H1 (cell line): ENCODE measurements at regions not wholly inside any gene's neighbourhood (a gene's known extent, or its start where the extent isn't known, plus 50 kb on each side); places are given as distances from the start of the nearest gene placed in this dataset.

Experiments
- CTCF ChIA-PET: fragments of 300-600 bp; sonication (Branson Sonifier 250); formaldehyde crosslinking; loops from one replicate; lab custom pipeline; 2021; ENCODE audit not compliant: partially characterized antibody; lab: Charles Lee
- POLR2A ChIA-PET: fragments of 300-600 bp; sonication (Branson Sonifier 250); formaldehyde crosslinking; loops from one replicate; lab custom pipeline; 2021; ENCODE audit warnings: inconsistent platforms; ENCODE audit not compliant: partially characterized antibody; lab: Charles Lee
- DNase-seq, 2 experiments: peaks; one replicate each; pipeline versions ENCODE4 v3.0.0 to v3.0.0-alpha.2; 2010 to 2022; ENCODE audit warnings: low spot score in 2 of 2, low read depth in 1 of 2, mixed read lengths in 1 of 2
- FAIRE-seq: peaks from 2 replicates; lab custom pipeline; 2011; peaks lifted over from hg19 to GRCh38; lab: Jason Lieb, UNC
- H2AFZ ChIP-seq: 2 replicates; pipeline ENCODE4 v1.8.1; 2012; ENCODE audit warnings: low read length, inconsistent platforms
- H2AK5ac ChIP-seq: 2 replicates; pipeline ENCODE4 v1.6.1; 2013; ENCODE audit warnings: low read depth, low read length
- H2BK120ac ChIP-seq: replicated peaks from 2 replicates; pipeline ENCODE3; 2013; ENCODE audit warnings: low read depth, low read length, inconsistent platforms
- H2BK12ac ChIP-seq: 2 replicates; pipeline ENCODE4 v1.6.1; 2013; ENCODE audit warnings: low read depth, low read length
- H2BK15ac ChIP-seq: 2 replicates; pipeline ENCODE4 v1.6.1; 2013; ENCODE audit warnings: low read length
- H2BK20ac ChIP-seq: 2 replicates; pipeline ENCODE4 v1.6.1; 2013; ENCODE audit warnings: low read length
- H2BK5ac ChIP-seq: 2 replicates; pipeline ENCODE4 v1.6.1; 2013; ENCODE audit warnings: low read depth, low read length
- H3K14ac ChIP-seq: 2 replicates; pipeline ENCODE4 v1.6.1; 2013; ENCODE audit warnings: inconsistent platforms; ENCODE audit not compliant: insufficient read length
- H3K18ac ChIP-seq: 2 replicates; pipeline ENCODE4 v1.6.1; 2013; ENCODE audit warnings: low read length; ENCODE audit errors: extremely low read depth
- H3K23ac ChIP-seq: 2 replicates; pipeline ENCODE4 v1.6.1; 2013; ENCODE audit warnings: inconsistent platforms; ENCODE audit not compliant: insufficient read length
- H3K23me2 ChIP-seq: 2 replicates; pipeline ENCODE4 v1.6.1; 2013; ENCODE audit warnings: low read depth, low read length
- H3K27ac ChIP-seq: 2 replicates; pipeline ENCODE4 v1.6.1; 2011; ENCODE audit warnings: low read depth, low read length, inconsistent platforms
- H3K27me3 ChIP-seq, 4 experiments: replicated peaks in 1 of 4; 1 replicate in 1 of 4; 2 replicates in 3 of 4; pipeline versions ENCODE4 v1.6.1 to v1.8.1; 2011 to 2013; ENCODE audit warnings: low read length in 3 of 4, mild to moderate bottlenecking in 3 of 4, inconsistent platforms in 2 of 4, mixed read lengths in 2 of 4, moderate library complexity in 1 of 4; ENCODE audit not compliant: control insufficient read depth in 3 of 4, insufficient read depth in 3 of 4; ENCODE audit errors: extremely low read depth in 1 of 4
- H3K36me3 ChIP-seq, 4 experiments: 2 replicates each; pipeline versions ENCODE4 v1.6.1 to v1.8.1; 2011 to 2013; ENCODE audit warnings: mild to moderate bottlenecking in 4 of 4, low read length in 3 of 4, moderate library complexity in 2 of 4, control low read depth in 1 of 4, inconsistent platforms in 1 of 4; ENCODE audit not compliant: insufficient read depth in 4 of 4, control insufficient read depth in 2 of 4
- H3K4ac ChIP-seq: replicated peaks from 2 replicates; pipeline ENCODE3; 2013; ENCODE audit warnings: low read length, low read depth, mixed read lengths, inconsistent platforms; ENCODE audit not compliant: insufficient read length
- H3K4me1 ChIP-seq, 4 experiments: replicated peaks in 1 of 4; 1 replicate in 1 of 4; 2 replicates in 3 of 4; pipeline versions ENCODE4 v1.6.1 to v1.8.1; 2011 to 2013; ENCODE audit warnings: low read length in 3 of 4, inconsistent platforms in 2 of 4, mixed read lengths in 1 of 4; ENCODE audit not compliant: insufficient read depth in 4 of 4, control insufficient read depth in 3 of 4
- H3K4me2 ChIP-seq, 2 experiments: 2 replicates each; pipeline versions ENCODE4 v1.6.1 to v1.8.1; 2011 to 2013; ENCODE audit warnings: low read depth in 2 of 2, low read length in 2 of 2, control low read depth in 1 of 2, inconsistent platforms in 1 of 2, mild to moderate bottlenecking in 1 of 2; ENCODE audit not compliant: insufficient read depth in 1 of 2
- H3K4me3 ChIP-seq, 4 experiments: fragments of 200-600, 300-600 bp in 1 of 4; sonication (generic), shearing (Covaris generic), sonication (Bioruptor Twin) in 1 of 4; 2 replicates each; pipeline versions ENCODE4 v1.5.1 to v1.8.1; 2011 to 2016; ENCODE audit warnings: low read length in 4 of 4, low read depth in 3 of 4, control low read depth in 2 of 4, inconsistent platforms in 2 of 4, mild to moderate bottlenecking in 2 of 4, mixed read lengths in 1 of 4, moderate library complexity in 1 of 4; ENCODE audit not compliant: insufficient read depth in 2 of 4; ENCODE audit errors: extremely low read depth in 1 of 4
- H3K56ac ChIP-seq: replicated peaks from 2 replicates; pipeline ENCODE3; 2013; ENCODE audit warnings: low read depth, mild to moderate bottlenecking, mixed read lengths, low read length, inconsistent platforms; ENCODE audit not compliant: insufficient read length
- H3K79me1 ChIP-seq: 2 replicates; pipeline ENCODE4 v1.6.1; 2013; ENCODE audit warnings: low read depth, low read length, control low read depth
- H3K79me2 ChIP-seq, 2 experiments: 2 replicates each; pipeline versions ENCODE4 v1.6.1 to v1.8.1; 2012 to 2013; ENCODE audit warnings: low read length in 2 of 2, mild to moderate bottlenecking in 2 of 2, inconsistent platforms in 1 of 2; ENCODE audit not compliant: insufficient read depth in 2 of 2, control insufficient read depth in 1 of 2
- H3K9ac ChIP-seq, 4 experiments: replicated peaks in 1 of 4; 1 replicate in 1 of 4; 2 replicates in 3 of 4; pipeline versions ENCODE4 v1.6.1 to v1.8.1; 2011 to 2013; ENCODE audit warnings: low read depth in 3 of 4, low read length in 3 of 4, control low read depth in 2 of 4, mild to moderate bottlenecking in 2 of 4, moderate library complexity in 2 of 4, inconsistent platforms in 1 of 4; ENCODE audit errors: extremely low read depth in 1 of 4
- H3K9me3 ChIP-seq, 2 experiments: 2 replicates each; pipeline versions ENCODE4 v1.6.1 to v1.8.1; 2012 to 2013; ENCODE audit warnings: mild to moderate bottlenecking in 2 of 2, moderate library complexity in 2 of 2, control low read depth in 1 of 2, inconsistent platforms in 1 of 2, low read depth in 1 of 2, low read length in 1 of 2, mixed read lengths in 1 of 2; ENCODE audit not compliant: insufficient read depth in 2 of 2
- H4K20me1 ChIP-seq, 2 experiments: replicated peaks in 1 of 2; 2 replicates each; pipeline versions ENCODE3 to v1.8.1; 2011 to 2013; ENCODE audit warnings: inconsistent platforms in 2 of 2, low read length in 2 of 2, mild to moderate bottlenecking in 1 of 2; ENCODE audit not compliant: insufficient read depth in 2 of 2, control insufficient read depth in 1 of 2
- H4K5ac ChIP-seq: 2 replicates; pipeline ENCODE4 v1.6.1; 2013; ENCODE audit warnings: low read length, low read depth, mixed read lengths, inconsistent platforms; ENCODE audit not compliant: insufficient read length
- H4K8ac ChIP-seq: 2 replicates; pipeline ENCODE4 v1.8.0; 2013; ENCODE audit warnings: mild to moderate bottlenecking, moderate library complexity, low read length, inconsistent platforms; ENCODE audit not compliant: insufficient read depth; ENCODE audit errors: extremely low read depth
- H4K91ac ChIP-seq: replicated peaks from 2 replicates; pipeline ENCODE3; 2013; ENCODE audit warnings: low read length, mixed read lengths, inconsistent platforms; ENCODE audit not compliant: insufficient read length
- BACH1 ChIP-seq: IDR thresholded peaks from 2 replicates; pipeline ENCODE4 v1.6.1; 2012; ENCODE audit warnings: low read length, improper control_type of control experiment
- GABPA ChIP-seq: IDR thresholded peaks from 2 replicates; pipeline ENCODE4 v1.6.1; 2011; ENCODE audit warnings: mild to moderate bottlenecking, low read length, moderate library complexity, borderline replicate concordance; ENCODE audit not compliant: insufficient read depth
- KDM5A ChIP-seq: fragments of 200-600 bp; IDR thresholded peaks from 2 replicates; pipeline ENCODE4 v1.7.1; 2012; ENCODE audit warnings: mild to moderate bottlenecking, low read length, inconsistent platforms, mixed read lengths
- SP4 ChIP-seq: IDR thresholded peaks from 2 replicates; pipeline ENCODE4 v1.6.1; 2012; ENCODE audit warnings: low read length, inconsistent platforms
- YY1 ChIP-seq: IDR thresholded peaks from 2 replicates; pipeline ENCODE4 v1.6.1; 2011; ENCODE audit warnings: low read depth, mild to moderate bottlenecking, low read length
- WGBS, 2 experiments: shearing (Covaris generic) in 1 of 2; methylation state at CpG; one replicate each; pipeline versions ENCODE4 v1.1.6 to v1.1.7; 2013 to 2015; ENCODE audit warnings: low lambda C conversion rate in 2 of 2, mixed read lengths in 2 of 2, inconsistent platforms in 1 of 2, low coverage in 1 of 2, missing lambda C conversion rate in 1 of 2; ENCODE audit not compliant: insufficient replicate concordance in 2 of 2, insufficient coverage in 1 of 2, insufficient read length in 1 of 2; ENCODE audit errors: extremely low coverage in 1 of 2, missing lambda C conversion rate in 1 of 2; 5-methylcytosine and 5-hydroxymethylcytosine counted together

- no peak overlapping the region for H3K4ac ChIP-seq
- no peak overlapping the region for H2AK5ac ChIP-seq
- no peaks in the 10 kb centered on the region for H3K4me1 ChIP-seq
- no peak overlapping the region for H4K8ac ChIP-seq
- H3K79me1 ChIP-seq = no peaks in the 10 kb centered on the region
- H2AFZ ChIP-seq = no peak overlapping the region
- H3K4me2 ChIP-seq = no peak overlapping the region
- DNase-seq = no peak
- no peaks in the 10 kb centered on the region for H3K23me2 ChIP-seq
- no peaks in the 10 kb centered on the region for H3K79me2 ChIP-seq
- 87% methylated on average over 2 of the region's 2 CpGs; no CpG with 5 or more reads in 1 of the 2 experiments for WGBS, 2 experiments
- H3K27ac ChIP-seq = no peak overlapping the region
- ChIA-PET POLR2A (no interaction called here), CTCF (interaction anchor here (1.1 kb wide), 2 partner anchors 8 to 12 kb away, joined by 3 read pairs; no protein-coding TSS in a partner anchor)
- H3K9me3 ChIP-seq = peaks cover 4 to 8% of the 10 kb centered on the region in 2 experiments; a peak in 2 of 4 replicates
- H4K5ac ChIP-seq = no peak overlapping the region
- no peak overlapping the region for H2BK12ac ChIP-seq
- no peak overlapping the region for H2BK5ac ChIP-seq
- no peak overlapping the region for H2BK15ac ChIP-seq
- no peak overlapping the region for H4K91ac ChIP-seq
- no peaks in the 10 kb centered on the region for H4K20me1 ChIP-seq
- H3K14ac ChIP-seq = no peak overlapping the region
- no peak overlapping the region for H3K23ac ChIP-seq
- H3K9ac ChIP-seq = no peak overlapping the region
- no peak for FAIRE-seq
- H2BK120ac ChIP-seq = no peak overlapping the region
- no peak overlapping the region for H2BK20ac ChIP-seq
- no peak for TF ChIP-seq YY1
- no peak for TF ChIP-seq BACH1
- TF ChIP-seq GABPA = no peak
- TF ChIP-seq SP4 = no peak
- no peak for TF ChIP-seq KDM5A
- no peak overlapping the region for H3K56ac ChIP-seq
- no peak overlapping the region for H3K4me3 ChIP-seq
- no peak overlapping the region for H3K18ac ChIP-seq
- no peaks in the 10 kb centered on the region for H3K36me3 ChIP-seq
- H3K27me3 ChIP-seq = no peaks in the 10 kb centered on the region
These were observed 173.5 kb upstream of the IRAK1BP1 start for GRCh38 chr6:78693835-78694234.
